Adrenal gland (tissue), 9 donors: ENCODE measurements at regions not wholly inside any gene's neighbourhood (a gene's known extent, or its start where the extent isn't known, plus 50 kb on each side); places are given as distances from the start of the nearest gene placed in this dataset.

Experiments used
- DNase-seq, 7 donors: peaks; one replicate each; pipeline ENCODE4 v3.0.0-alpha.2; 2019 to 2020
- H3K27ac ChIP-seq, 5 donors: fragments of 200-600 bp; sonication (generic) in 4 of 5; 1 replicate in 3 of 5; 2 replicates in 2 of 5; pipeline versions ENCODE4 v1.5.1 to v1.8.0; 2016 to 2020; ENCODE audit warnings: mild to moderate bottlenecking in 1 of 5
- H3K27me3 ChIP-seq: fragments of 200-600 bp; 2 replicates; pipeline ENCODE4 v1.8.0; 2021
- H3K36me3 ChIP-seq, 2 donors: fragments of 200-600 bp; replicated peaks in 1 of 2; 1 replicate in 1 of 2; 2 replicates in 1 of 2; pipeline versions ENCODE4 v1.5.1 to v1.8.0; 2018 to 2022
- H3K4me1 ChIP-seq, 2 donors: fragments of 200-600 bp; replicated peaks in 1 of 2; 1 replicate in 1 of 2; 2 replicates in 1 of 2; pipeline versions ENCODE4 v1.5.1 to v1.8.0; 2018 to 2021
- H3K4me3 ChIP-seq, 4 donors: fragments of 200-600 bp; sonication (generic) in 3 of 4; one replicate each; pipeline ENCODE4 v1.5.1; 2016 to 2018
- H3K9me3 ChIP-seq, 3 donors: fragments of 200-600 bp; sonication (generic) in 1 of 3; replicated peaks in 1 of 3; 1 replicate in 2 of 3; 2 replicates in 1 of 3; pipeline versions ENCODE4 v1.5.1 to v1.8.0; 2016 to 2021
- CTCF ChIP-seq, 6 experiments: fragments of 450-650 bp in 4 of 6; fragments of 200-600 bp in 2 of 6; sonication (generic) in 1 of 6; IDR thresholded peaks; 1 replicate in 5 of 6; 2 replicates in 1 of 6; pipeline versions ENCODE4 v1.5.1 to v1.8.0; 2016 to 2021; ENCODE audit warnings: antibody characterized with exemption in 6 of 6, mild to moderate bottlenecking in 2 of 6, moderate library complexity in 1 of 6
- POLR2A ChIP-seq, 2 donors: fragments of 450-650 bp; IDR thresholded peaks; one replicate each; pipeline ENCODE4 v1.6.1; 2017; ENCODE audit warnings: antibody characterized with exemption in 2 of 2, mild to moderate bottlenecking in 2 of 2, moderate library complexity in 1 of 2
- WGBS, 4 donors: extraction: QIAGEN DNeasy Blood & Tissue Kit in 2 of 4; methylation state at CpG; one replicate each; pipeline versions ENCODE4 v1.1.5 to v1.1.7; 2013 to 2017; 5-methylcytosine and 5-hydroxymethylcytosine counted together
- intact Hi-C, 2 donors: fragments of 100-400 bp; cut with DNase I; formaldehyde crosslinking; loops; one replicate each; pipeline versions ENCODE4 v1.14.1 to v1.15.0; 2022 to 2023
- donor health status: healthy with polysubstance abuse.
- donor health status: Bipolar disorder and iron deficiency.
- donor health status: DM: yes; HTN: yes; CAD: no.
- donor health status: DM: no; HTN: no; CAD: no.
- donor health status: DM: no; HTN: no; CAD: no.

GRCh38 chr7:8991159-8991558 is 557.8 kb downstream of the NXPH1 start:
- no peaks in the 10 kb centered on the region for H3K36me3 ChIP-seq
- intact Hi-C loops, result no loop called here
- WGBS, 4 donors, result 87 to 90% (median 87%) methylated on average over 2 of the region's 2 CpGs

GRCh38 chr7:8998762-8999161 is 565.4 kb downstream of the NXPH1 start:
- no peak overlapping the region for H3K4me3 ChIP-seq
- DNase-seq, result no peak
- H3K27me3 ChIP-seq, result no peaks in the 10 kb centered on the region
- H3K27ac ChIP-seq, result no peak overlapping the region
- no peaks in the 10 kb centered on the region for H3K36me3 ChIP-seq
- no peaks in the 10 kb centered on the region for H3K9me3 ChIP-seq
- no peaks in the 10 kb centered on the region for H3K4me1 ChIP-seq
- TF ChIP-seq CTCF (IDR thresholded peaks at IDR 0.05), result no peak
- TF ChIP-seq POLR2A (IDR thresholded peaks at IDR 0.05), result no peak
- 81 to 86% (median 83%) methylated on average over 7 of the region's 7 CpGs for WGBS, 4 donors
- intact Hi-C loops, result no loop called here

More at GRCh38 chr7:8991159-8991558, 557.8 kb downstream of the NXPH1 start:
- TF ChIP-seq POLR2A (IDR thresholded peaks at IDR 0.05), result no peak
- no peak for TF ChIP-seq CTCF (IDR thresholded peaks at IDR 0.05)
- Histone ChIP-seq H3K9me3 (peaks cover 0 to 5% (median 0%) of the 10 kb centered on the region in 3 donors), H3K4me3 (no peak overlapping the region), H3K27ac (no peak overlapping the region), H3K4me1 (no peaks in the 10 kb centered on the region), H3K27me3 (no peaks in the 10 kb centered on the region)
- DNase-seq, result no peak

DNA sequence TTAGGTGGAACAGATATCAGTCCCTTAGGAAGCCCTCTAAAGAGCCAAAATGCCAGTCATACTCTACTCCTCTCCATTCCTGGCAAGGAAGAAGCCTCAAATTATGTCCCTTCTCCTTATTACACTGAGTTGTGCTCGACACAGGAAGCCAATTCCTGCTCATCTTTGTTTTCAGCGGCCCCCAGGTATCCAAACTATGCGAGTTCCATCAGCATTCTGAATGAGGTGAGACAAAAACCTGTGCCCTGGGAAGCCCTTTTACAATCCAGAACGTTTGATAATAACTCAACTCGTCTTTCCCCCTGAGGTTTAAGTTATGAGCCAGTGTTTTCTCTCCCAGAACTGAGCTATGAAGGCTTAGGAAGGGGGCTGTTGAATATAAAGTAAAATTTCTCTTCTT is 580.5 kb downstream of the NXPH1 start:
- Histone ChIP-seq H3K36me3 (no peaks in the 10 kb centered on the region), H3K9me3 (no peaks in the 10 kb centered on the region), H3K4me1 (no peaks in the 10 kb centered on the region), H3K27me3 (no peaks in the 10 kb centered on the region), H3K4me3 (no peak overlapping the region), H3K27ac (no peak overlapping the region)
- 34 to 43% (median 37%) methylated on average over 5 of the region's 5 CpGs for WGBS, 4 donors
- intact Hi-C loops, result no loop called here
- DNase-seq, result no peak
- TF ChIP-seq POLR2A (IDR thresholded peaks at IDR 0.05), result no peak
- no peak for TF ChIP-seq CTCF (IDR thresholded peaks at IDR 0.05)

GRCh38 chr7:9017286-9017685 is 583.9 kb downstream of the NXPH1 start:
- no peak for DNase-seq
- no peaks in the 10 kb centered on the region for H3K36me3 ChIP-seq
- TF ChIP-seq CTCF (IDR thresholded peaks at IDR 0.05) (no peak), POLR2A (IDR thresholded peaks at IDR 0.05) (no peak)
- no peaks in the 10 kb centered on the region for H3K4me1 ChIP-seq
- WGBS, 4 donors, result 75 to 85% (median 80%) methylated on average over 7 of the region's 7 CpGs
- H3K27ac ChIP-seq, result no peak overlapping the region
- H3K4me3 ChIP-seq, result no peak overlapping the region
- H3K27me3 ChIP-seq, result no peaks in the 10 kb centered on the region
- H3K9me3 ChIP-seq, result no peaks in the 10 kb centered on the region
- intact Hi-C loops, result no loop called here
